ENCODE measurements at regions not wholly inside any gene's neighbourhood (a gene's known extent, or its start where the extent isn't known, plus 50 kb on each side); places are given as distances from the start of the nearest gene placed in this dataset.

- no peak overlapping the region for H3K4me3 ChIP-seq
- H3K27me3 ChIP-seq: no peaks in the 10 kb centered on the region
- H3K4me1 ChIP-seq: no peaks in the 10 kb centered on the region
- no peak for DNase-seq
- H3K36me3 ChIP-seq: no peaks in the 10 kb centered on the region
- no peak overlapping the region for H3K27ac ChIP-seq
- no peak for TF ChIP-seq CTCF (IDR thresholded peaks at IDR 0.05)
- intact Hi-C loops (cut with DNase I; ENCODE audit: low total_unique reads): no loop called here
- H3K9me3 ChIP-seq: peaks cover 0 to 5% (median 0%) of the 10 kb centered on the region in 3 donors
These were observed 457.3 kb upstream of the ISX start for GRCh38 chr22:34608540-34609115.

GRCh38 chr22:34609646-34610045 is 456.3 kb upstream of the ISX start:
- Histone ChIP-seq H3K27ac (no peak overlapping the region), H3K4me3 (no peak overlapping the region), H3K36me3 (no peaks in the 10 kb centered on the region), H3K27me3 (no peaks in the 10 kb centered on the region), H3K4me1 (no peaks in the 10 kb centered on the region), H3K9me3 (peaks cover 0 to 5% (median 0%) of the 10 kb centered on the region in 3 donors)
- intact Hi-C loops (cut with DNase I; ENCODE audit: low total_unique reads): no loop called here
- DNase-seq: no peak
- no peak for TF ChIP-seq CTCF (IDR thresholded peaks at IDR 0.05)

GRCh38 chr22:34620161-34620560 is 445.8 kb upstream of the ISX start:
- no peak overlapping the region for H3K4me3 ChIP-seq
- no peaks in the 10 kb centered on the region for H3K27me3 ChIP-seq
- H3K27ac ChIP-seq: no peak overlapping the region
- DNase-seq: no peak
- no peaks in the 10 kb centered on the region for H3K36me3 ChIP-seq
- no peak for TF ChIP-seq CTCF (IDR thresholded peaks at IDR 0.05)
- no peaks in the 10 kb centered on the region for H3K9me3 ChIP-seq
- no peaks in the 10 kb centered on the region for H3K4me1 ChIP-seq
- intact Hi-C loops (cut with DNase I; ENCODE audit: low total_unique reads): no loop called here

- Histone ChIP-seq H3K27me3 (no peaks in the 10 kb centered on the region), H3K9me3 (no peaks in the 10 kb centered on the region)
These were observed 445.1 kb upstream of the ISX start for GRCh38 chr22:34620832-34621231.

GRCh38 chr22:34622602-34623001 is 443.4 kb upstream of the ISX start:
- intact Hi-C loops (cut with DNase I; ENCODE audit: low total_unique reads): no loop called here
- H3K27ac ChIP-seq: no peak overlapping the region
- no peak for DNase-seq

More at GRCh38 chr22:34620832-34621231, 445.1 kb upstream of the ISX start:
- H3K27ac ChIP-seq: no peak overlapping the region
- TF ChIP-seq CTCF (IDR thresholded peaks at IDR 0.05): no peak
- no peak for DNase-seq
- intact Hi-C loops (cut with DNase I; ENCODE audit: low total_unique reads): no loop called here
- H3K4me1 ChIP-seq: no peaks in the 10 kb centered on the region
- H3K36me3 ChIP-seq: no peaks in the 10 kb centered on the region
- no peak overlapping the region for H3K4me3 ChIP-seq

More at GRCh38 chr22:34622602-34623001, 443.4 kb upstream of the ISX start:
- Histone ChIP-seq H3K4me1 (no peaks in the 10 kb centered on the region), H3K27me3 (no peaks in the 10 kb centered on the region), H3K9me3 (no peaks in the 10 kb centered on the region), H3K36me3 (no peaks in the 10 kb centered on the region), H3K4me3 (no peak overlapping the region)
- TF ChIP-seq CTCF (IDR thresholded peaks at IDR 0.05): no peak

All from tibial artery (tissue), 4 donors.